ENCODE measurements at regions not wholly inside any gene's neighbourhood (a gene's known extent, or its start where the extent isn't known, plus 50 kb on each side); places are given as distances from the start of the nearest gene placed in this dataset.

DNA sequence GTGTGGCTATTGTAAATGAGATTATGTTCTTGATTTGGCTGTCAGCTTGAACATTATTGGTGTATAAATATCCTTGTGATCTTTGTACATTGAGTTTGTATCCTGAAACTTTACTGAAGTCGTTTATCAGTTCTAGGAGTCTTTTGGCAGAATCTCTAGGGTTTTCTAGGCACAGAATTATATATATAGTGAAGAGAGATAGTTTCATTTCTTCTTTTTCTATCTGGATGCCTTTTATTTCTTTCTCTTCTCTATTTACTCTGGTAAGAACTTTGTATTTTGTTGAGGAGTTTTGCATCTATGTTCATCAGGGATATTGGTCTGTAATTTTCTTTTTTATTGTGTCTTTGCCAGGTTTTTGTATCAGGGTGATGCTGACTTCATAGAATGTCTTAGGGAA, 589.2 kb upstream of the MAN1A1 start (continued):
- TF ChIP-seq CHD7 (IDR thresholded peaks at IDR 0.05; ENCODE audit: insufficient replicate concordance, low read length), result no peak
- TF ChIP-seq ATF2 (IDR thresholded peaks at IDR 0.05; ENCODE audit: low read length), result no peak
- TF ChIP-seq E2F6 (IDR thresholded peaks at IDR 0.05), result no peak
- no peak for TF ChIP-seq BRCA1 (IDR thresholded peaks at IDR 0.05; ENCODE audit: low read depth, low read length)
